ENCODE measurements at regions not wholly inside any gene's neighbourhood (a gene's known extent, or its start where the extent isn't known, plus 50 kb on each side); places are given as distances from the start of the nearest gene placed in this dataset.

DNA sequence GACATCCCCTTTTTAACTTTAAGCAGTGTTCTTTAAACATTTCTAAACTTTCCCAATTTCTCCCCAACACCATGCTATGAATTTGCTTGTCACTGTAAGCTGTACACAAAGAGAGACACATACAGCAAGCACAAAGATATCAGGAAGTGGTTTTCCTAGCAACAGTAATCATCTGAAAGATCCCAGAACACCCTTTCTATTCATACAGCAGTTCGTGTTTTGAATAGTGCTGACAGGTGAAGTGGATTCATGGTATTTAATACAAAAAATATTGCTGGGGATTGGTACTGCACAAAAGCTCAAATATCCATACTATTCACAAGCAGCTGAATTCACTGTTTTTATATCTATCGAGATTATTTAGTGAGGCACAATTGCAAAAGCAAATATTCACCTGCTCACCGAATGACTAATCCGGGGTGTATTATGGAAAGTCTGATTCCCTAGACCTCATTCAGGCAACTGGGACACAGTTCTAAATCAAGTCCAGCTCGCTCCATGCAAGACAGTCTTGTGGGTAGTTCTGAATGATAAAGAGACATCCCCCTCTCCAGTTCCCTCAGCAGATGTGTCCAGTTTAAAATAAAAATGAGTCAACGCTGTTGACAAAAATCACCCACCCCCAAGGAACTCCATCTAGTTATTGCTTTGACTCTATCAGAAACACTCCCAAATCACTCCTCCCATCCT lies 107.1 kb upstream of the TSHZ2 start:
- no peaks in the 10 kb centered on the region for H3F3A ChIP-seq (ENCODE audit: low read depth)
- no peaks in the 10 kb centered on the region for H3K27me3 ChIP-seq
- Mint-ChIP-seq H3K4me3 (no peak overlapping the region), H3K27me3 (ENCODE audit: insufficient read depth, low read depth) (no peaks in the 10 kb centered on the region), H3K36me3 (no peaks in the 10 kb centered on the region), H3K27ac (no peak overlapping the region), H3K4me1 (no peaks in the 10 kb centered on the region), H3K9me3 (no peaks in the 10 kb centered on the region)
- no peaks in the 10 kb centered on the region for H4K20me1 ChIP-seq (ENCODE audit: low read depth)
- no peaks in the 10 kb centered on the region for H3K9me3 ChIP-seq (ENCODE audit: low read depth)
- DNase-seq (ENCODE audit: low spot score): no peak
- H3K4me3 ChIP-seq: no peak overlapping the region
- no peak overlapping the region for H3K9ac ChIP-seq
- H3K79me2 ChIP-seq (ENCODE audit: low read depth): no peaks in the 10 kb centered on the region
- no peak overlapping the region for H3K27ac ChIP-seq
- H3K4me2 ChIP-seq: no peak overlapping the region
- no peaks in the 10 kb centered on the region for H3K4me1 ChIP-seq
- H3K36me3 ChIP-seq: no peaks in the 10 kb centered on the region
- TF ChIP-seq, protein P1, sequence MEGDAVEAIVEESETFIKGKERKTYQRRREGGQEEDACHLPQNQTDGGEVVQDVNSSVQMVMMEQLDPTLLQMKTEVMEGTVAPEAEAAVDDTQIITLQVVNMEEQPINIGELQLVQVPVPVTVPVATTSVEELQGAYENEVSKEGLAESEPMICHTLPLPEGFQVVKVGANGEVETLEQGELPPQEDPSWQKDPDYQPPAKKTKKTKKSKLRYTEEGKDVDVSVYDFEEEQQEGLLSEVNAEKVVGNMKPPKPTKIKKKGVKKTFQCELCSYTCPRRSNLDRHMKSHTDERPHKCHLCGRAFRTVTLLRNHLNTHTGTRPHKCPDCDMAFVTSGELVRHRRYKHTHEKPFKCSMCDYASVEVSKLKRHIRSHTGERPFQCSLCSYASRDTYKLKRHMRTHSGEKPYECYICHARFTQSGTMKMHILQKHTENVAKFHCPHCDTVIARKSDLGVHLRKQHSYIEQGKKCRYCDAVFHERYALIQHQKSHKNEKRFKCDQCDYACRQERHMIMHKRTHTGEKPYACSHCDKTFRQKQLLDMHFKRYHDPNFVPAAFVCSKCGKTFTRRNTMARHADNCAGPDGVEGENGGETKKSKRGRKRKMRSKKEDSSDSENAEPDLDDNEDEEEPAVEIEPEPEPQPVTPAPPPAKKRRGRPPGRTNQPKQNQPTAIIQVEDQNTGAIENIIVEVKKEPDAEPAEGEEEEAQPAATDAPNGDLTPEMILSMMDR (IDR thresholded peaks at IDR 0.05): no peak
- H2AFZ ChIP-seq (replicated peaks): peak overlapping the region; percentile 87

GRCh38 chr20:52859156-52859876 lies 112.8 kb upstream of the TSHZ2 start:
- H3K4me1 ChIP-seq: no peaks in the 10 kb centered on the region
- H3F3A ChIP-seq (ENCODE audit: low read depth): no peaks in the 10 kb centered on the region
- H3K9me3 ChIP-seq (ENCODE audit: low read depth): no peaks in the 10 kb centered on the region
- no peak for TF ChIP-seq EZH2phosphoT487 (IDR thresholded peaks at IDR 0.05)
- TF ChIP-seq EZH2 (IDR thresholded peaks at IDR 0.05): no peak
- TF ChIP-seq, protein P1 (IDR thresholded peaks at IDR 0.05): no peak
- no peak overlapping the region for H3K4me3 Mint-ChIP-seq
- H3K36me3 ChIP-seq: no peaks in the 10 kb centered on the region
- no peak overlapping the region for H3K4me2 ChIP-seq
- no peaks in the 10 kb centered on the region for H3K79me2 ChIP-seq (ENCODE audit: low read depth)
- H3K9ac ChIP-seq: no peak overlapping the region
- no peaks in the 10 kb centered on the region for H3K36me3 Mint-ChIP-seq
- H3K4me3 ChIP-seq: no peak overlapping the region
- peak overlapping the region; percentile 20 for H3K27ac Mint-ChIP-seq
- H3K27me3 Mint-ChIP-seq (ENCODE audit: insufficient read depth, low read depth): no peaks in the 10 kb centered on the region
- H3K27me3 ChIP-seq: no peaks in the 10 kb centered on the region
- no peaks in the 10 kb centered on the region for H3K4me1 Mint-ChIP-seq
- no peaks in the 10 kb centered on the region for H3K9me3 Mint-ChIP-seq
- H4K20me1 ChIP-seq (ENCODE audit: low read depth): no peaks in the 10 kb centered on the region
- no peak overlapping the region for H3K27ac ChIP-seq
- DNase-seq (ENCODE audit: low spot score): peak; percentile 16
- peak overlapping the region; percentile 1 for H2AFZ ChIP-seq (replicated peaks)

DNA sequence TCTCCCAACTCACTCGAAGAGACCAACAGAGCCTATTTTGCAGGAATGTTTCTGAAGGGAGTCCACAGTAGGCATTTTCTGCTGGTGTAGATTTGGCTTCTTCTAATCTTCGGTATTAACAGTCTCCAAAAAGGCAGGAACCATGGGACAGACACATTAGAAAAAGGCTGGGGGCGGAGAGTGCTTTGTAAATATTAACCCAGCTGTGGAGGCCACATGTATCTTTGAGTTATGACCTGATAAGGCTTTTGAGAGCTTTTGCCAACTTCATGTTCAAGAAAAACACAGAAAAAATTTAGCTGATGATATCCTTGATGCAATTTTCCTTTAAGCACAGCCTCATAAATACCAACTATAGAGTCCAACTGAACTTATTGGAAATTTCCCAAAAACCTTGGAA lies 119.4 kb upstream of the TSHZ2 start:
- Histone ChIP-seq H3K9me3 (ENCODE audit: low read depth) (no peaks in the 10 kb centered on the region), H3K27ac (no peak overlapping the region), H2AFZ (replicated peaks) (peak overlapping the region; percentile 46), H3K27me3 (no peaks in the 10 kb centered on the region), H3K9ac (no peak overlapping the region), H3K4me1 (peaks cover 7% of the 10 kb centered on the region), H3K36me3 (no peaks in the 10 kb centered on the region), H3K79me2 (ENCODE audit: low read depth) (no peaks in the 10 kb centered on the region), H4K20me1 (ENCODE audit: low read depth) (no peaks in the 10 kb centered on the region), H3K4me2 (no peak overlapping the region), H3K4me3 (no peak overlapping the region), H3F3A (ENCODE audit: low read depth) (no peaks in the 10 kb centered on the region)
- no peak for TF ChIP-seq EZH2 (IDR thresholded peaks at IDR 0.05)
- no peak for DNase-seq (ENCODE audit: low spot score)
- no peak overlapping the region for H3K27ac Mint-ChIP-seq
- no peak overlapping the region for H3K4me3 Mint-ChIP-seq
- H3K36me3 Mint-ChIP-seq: no peaks in the 10 kb centered on the region
- no peaks in the 10 kb centered on the region for H3K9me3 Mint-ChIP-seq
- no peaks in the 10 kb centered on the region for H3K27me3 Mint-ChIP-seq (ENCODE audit: insufficient read depth, low read depth)
- H3K4me1 Mint-ChIP-seq: peaks cover 6% of the 10 kb centered on the region
